Kidney glomerular epithelial cell (primary cell): ENCODE measurements at regions not wholly inside any gene's neighbourhood (a gene's known extent, or its start where the extent isn't known, plus 50 kb on each side); places are given as distances from the start of the nearest gene placed in this dataset.
"Not testable (repeated sequence)": the region's sequence is repeated elsewhere in the genome, so short reads cannot be mapped to it uniquely, and the experiment has no call there.

Experiments
- DNase-seq: peaks from one replicate; lab custom pipeline; 2025; lab: John Stamatoyannopoulos, UW

DNA sequence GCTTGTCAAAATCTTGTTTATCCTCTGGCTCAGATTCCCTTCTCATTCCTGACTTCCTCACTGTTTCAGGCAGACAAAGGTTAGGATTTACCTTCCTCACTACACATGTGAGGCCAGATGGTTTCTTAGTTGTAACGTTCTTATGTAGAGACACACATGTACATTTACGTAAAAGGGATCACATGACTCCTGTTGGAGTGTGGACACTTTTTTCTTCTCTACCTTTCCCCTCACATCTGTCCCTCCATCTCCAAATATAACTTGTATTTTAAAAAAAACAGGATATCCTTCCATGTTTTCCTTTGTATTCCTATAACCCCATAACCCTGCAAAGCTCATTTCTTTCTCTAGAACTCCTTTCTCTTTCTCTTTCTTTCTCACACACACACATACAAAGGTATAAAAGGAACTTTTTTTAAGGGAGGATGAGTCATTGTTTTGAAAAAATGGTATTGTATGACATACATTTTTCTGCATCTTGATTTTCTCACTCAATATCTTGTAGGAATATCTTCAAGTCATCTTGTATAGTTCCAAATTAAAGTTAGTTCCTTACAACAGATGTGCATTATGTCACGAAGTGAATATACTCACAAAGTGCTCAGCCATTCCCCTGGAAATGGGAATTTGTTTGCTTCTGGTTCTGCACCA is 78.2 kb upstream of the SULF2 start:
- no peak for DNase-seq

DNA sequence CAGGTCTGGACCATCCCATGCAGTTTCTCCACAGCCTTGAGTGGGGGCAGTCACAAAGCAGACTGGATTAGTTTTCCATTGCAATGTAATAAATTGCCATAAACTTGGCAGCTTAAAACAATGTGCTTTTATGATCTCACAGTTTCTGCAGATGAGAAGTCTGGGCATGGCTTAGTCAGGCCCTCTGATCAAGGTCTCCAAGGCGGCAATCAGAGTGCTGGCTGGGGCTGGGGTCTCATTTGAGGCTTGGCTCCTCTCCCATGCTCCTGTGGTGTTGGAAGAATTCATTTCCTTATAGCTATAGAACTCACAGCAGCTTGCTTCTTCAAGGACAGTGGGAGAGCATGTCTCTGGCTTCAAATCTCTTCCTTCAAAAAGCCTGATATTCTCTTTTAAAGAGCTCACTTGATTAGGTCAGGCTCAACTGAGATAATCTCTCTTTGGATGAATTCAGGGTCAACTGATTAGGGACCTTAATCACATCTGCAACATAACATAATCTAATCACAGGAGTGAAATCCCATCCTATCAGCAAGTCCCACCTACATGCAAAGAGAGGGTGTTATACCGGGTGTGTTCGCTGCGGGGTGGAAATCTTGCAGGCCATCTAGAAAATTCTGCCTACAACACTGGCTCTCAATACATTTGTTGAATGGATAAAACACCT is 77.4 kb upstream of the SULF2 start:
- DNase-seq: no peak

DNA sequence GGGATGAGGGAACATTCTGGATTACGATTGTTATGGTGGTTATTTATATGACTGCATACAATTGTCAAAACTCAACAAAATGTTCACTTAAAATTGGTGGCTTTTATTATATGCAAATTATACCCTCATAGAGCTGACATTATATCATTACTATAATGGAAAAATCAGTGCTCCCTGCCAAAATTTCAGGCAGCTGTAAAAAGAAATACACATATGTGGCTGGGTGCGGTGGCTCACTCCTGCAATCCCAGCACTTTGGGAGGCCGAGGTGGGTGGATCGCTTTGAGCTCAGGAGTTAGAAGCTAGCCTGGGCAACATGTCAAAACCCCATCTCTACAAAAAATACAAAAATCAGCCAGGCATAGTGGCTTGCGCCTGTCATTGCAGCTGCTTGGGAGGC is 75.8 kb upstream of the SULF2 start:
- DNase-seq: no peak

DNA sequence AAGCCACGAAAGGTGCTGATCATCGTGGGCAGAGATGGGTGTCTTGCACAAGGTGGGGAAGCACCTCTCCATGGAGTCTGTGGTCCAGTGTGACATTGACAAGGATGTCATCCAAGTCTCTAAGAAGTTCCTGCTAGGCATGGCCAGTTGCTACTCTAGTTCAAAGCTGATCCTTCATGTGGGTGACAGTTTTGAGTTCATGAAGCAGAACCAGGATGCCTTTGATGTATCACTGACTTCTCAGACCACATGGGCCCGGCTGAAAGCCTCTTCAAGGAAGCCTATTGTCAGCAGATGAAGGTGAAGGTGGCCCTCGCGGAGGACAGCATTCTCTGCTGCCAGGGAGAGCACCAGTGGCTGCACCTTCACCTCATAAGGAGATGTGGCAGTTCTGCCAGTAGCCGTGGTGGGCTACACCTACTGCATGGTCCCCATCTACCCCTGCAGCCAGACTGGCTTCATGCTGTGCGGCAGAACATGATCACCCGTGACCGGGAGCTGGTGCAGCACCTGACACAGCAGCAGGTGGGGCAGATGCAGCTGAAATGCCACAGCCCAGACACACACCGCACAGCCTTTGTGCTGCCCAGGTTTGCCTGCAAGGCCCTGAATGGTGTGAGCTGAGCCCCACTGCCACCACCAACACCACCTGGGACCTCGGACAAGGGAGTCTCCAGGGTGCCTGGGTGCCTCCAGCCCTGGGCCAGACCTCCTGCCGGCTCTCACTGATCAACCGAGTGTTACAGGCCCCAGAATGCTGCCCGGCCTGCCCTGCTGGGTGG is 75.0 kb upstream of the SULF2 start:
- no peak for DNase-seq

DNA sequence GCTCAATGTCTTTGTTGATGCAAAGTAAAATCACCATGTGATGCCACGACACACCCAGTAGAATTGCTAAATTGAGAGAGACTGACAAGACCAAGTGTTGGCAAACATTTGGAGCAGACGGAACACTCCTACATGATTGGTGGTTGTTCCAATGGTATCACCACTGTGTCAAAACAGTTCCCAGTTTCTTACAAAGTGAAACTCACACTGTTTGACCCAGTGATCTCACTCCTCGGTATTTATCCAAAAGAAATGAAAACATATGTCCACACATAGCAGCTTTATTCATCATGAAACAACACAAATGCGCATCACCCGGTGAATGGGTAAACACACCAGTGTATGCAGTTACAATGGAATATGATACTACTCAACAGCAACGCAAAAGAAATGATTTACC is 74.0 kb upstream of the SULF2 start:
- DNase-seq: no peak

DNA sequence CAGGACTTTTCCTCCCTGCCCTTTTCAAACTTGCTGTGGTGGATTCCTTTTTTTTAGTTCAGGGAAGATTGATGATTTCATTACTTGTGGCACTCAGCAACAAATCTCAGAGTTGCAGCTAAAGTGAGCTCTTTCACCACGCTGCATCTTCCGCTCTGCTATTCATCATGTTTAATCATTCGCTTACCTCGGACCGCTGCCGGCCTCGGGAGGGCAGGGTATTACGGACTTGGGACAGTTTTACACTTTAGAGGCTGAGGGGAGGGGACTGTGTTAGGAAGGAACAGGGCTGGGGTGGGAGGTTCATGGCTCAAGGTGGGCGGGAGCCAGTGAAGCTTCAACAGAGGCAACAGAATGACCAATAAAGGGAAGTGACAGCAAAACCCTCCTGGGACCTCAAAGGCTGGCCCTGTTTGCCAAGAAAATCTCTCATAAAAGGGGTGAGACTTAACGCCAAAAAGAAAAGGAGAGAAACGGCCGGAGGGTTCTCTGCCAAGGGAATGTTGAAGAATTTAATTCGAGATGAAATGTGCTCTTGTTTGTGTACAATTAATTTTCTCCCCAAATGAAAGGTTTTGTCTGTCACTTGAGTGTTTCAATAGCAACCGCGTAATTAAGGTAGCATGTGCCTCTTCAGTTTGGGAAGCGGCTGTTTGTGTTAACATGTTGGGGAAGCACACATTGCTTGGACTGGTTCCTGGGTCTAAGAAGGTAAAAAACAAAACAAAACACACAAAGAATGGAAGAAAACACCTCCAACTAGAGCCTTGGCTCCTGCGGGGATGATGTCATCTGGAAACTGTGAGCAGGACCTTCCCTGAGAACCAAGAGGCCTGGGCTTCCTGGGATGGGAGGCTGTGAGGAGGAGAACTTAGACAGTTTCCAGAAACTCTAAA is 72.5 kb upstream of the SULF2 start:
- peak; percentile 74 for DNase-seq

DNA sequence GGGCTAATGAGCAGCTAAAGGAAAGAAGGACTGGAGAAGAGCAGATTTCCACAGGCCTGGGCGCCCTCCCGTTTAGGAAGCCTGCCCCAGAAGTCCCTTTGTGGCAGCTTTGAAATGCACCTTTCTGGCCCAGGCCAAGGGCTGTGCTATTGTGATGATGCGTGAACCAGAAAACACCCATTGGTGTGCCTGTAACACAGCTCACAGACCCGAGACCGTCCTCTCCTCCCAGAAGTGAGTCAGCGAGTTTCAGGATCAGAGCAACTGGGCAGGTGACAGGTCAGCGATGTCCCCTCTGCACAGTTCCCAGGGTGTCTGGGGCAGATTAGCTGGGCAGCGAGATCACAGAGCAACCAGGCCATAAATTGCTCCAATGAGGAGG is 71.9 kb upstream of the SULF2 start:
- no peak for DNase-seq

DNA sequence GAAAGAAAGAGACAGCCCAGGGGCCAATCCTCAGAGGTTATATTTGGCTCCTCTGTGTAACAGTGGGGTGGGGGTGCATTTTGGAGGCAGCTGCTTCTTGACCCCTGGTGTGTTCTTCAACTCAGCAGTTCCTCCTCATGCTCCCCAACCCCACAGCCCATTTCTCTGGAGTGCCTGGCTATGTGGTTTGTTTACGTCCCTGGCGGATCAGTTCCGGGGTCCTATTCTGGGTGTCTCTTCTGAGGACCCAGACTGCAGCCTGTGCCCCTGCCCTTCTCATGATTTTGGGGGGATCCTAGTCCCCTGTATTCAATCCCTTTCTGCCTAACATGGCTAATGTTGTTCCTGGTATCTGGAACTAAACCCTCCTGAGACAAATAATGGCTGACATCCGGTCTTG is 70.5 kb upstream of the SULF2 start:
- DNase-seq: no peak

DNA sequence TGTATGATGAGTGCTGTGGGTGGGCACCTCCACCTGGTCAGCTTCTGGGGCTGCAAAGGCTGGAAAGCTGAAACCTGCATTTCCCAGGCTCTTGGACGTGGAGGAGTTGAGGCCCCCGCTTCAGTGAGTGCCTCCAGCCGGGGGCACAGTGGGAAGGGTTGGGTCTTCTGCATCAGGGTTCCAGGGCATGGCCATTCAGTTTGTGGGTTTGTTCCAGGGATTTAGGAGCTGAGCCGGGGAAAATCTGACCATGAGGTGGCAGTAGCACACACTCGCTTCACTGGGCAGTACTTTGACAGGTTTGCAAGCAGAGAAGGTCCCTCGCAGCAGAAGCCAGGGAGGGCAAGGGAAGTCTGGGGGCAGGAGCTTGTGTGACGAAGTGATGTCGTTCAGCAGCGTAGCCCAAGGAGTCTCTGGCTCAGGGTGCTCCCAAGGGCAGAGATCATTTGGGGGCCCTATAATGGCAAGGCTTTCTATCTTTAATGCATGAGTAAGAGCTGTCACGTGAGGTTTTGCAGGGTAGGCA is 69.5 kb upstream of the SULF2 start:
- peak; percentile 9 for DNase-seq

DNA sequence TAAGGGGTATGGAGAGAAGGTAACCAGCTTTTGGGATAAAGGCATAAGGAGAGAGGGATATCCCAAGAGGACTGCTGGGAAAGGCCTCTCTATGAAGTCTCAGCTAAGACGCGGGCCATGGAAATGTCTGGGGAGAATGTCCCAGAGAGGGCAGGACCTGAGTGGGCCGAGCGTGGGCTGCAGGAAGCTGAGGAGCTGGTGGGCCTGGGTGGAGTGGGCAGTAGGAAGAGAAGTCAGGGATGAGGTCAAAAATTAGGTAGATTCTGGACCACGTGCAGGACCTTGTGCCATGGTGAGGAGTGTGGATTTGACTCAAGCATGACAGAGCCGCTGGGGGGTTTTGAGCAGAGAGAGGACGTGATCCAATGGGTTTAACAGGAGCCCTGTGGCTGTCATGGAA is 66.5 kb upstream of the SULF2 start:
- no peak for DNase-seq

DNA sequence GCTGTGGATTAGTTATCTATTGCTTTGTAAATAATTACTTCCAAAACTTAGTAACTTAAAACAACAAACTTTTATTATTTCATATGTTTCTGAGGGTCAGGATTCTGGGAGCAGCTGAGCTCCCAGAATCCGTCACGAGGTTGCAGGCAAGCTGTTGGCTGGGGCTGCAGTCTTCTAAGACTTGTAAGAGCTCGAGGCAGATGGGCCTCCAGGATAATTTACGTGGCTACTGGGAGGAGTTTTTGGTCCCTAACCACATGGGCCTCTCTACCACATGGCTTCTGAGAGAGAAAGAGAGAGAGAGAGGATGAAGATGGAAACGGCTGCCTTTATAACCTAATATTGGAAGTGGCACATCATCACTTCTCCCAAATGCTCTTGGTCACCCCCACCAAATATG is 64.9 kb upstream of the SULF2 start:
- no peak for DNase-seq

DNA sequence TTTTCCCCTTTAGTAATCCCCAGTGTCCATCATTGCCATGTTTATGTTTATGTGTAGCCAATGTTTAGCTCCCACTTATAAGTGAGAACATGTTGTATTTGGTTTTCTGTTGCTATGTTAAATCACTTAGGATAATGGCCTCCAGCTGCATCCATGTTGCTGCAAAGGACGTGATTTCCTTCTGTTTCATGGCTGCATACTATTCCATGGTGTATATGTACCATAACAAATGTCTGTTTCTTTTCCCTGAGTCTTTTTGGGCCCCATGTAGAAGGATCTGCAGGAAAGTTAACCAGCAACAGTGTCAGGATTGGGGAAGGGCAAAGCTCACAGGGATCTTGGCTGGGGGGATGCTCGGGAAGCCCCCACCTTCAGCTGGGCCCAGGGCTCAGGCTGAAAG is 64.3 kb upstream of the SULF2 start:
- no peak for DNase-seq

DNA sequence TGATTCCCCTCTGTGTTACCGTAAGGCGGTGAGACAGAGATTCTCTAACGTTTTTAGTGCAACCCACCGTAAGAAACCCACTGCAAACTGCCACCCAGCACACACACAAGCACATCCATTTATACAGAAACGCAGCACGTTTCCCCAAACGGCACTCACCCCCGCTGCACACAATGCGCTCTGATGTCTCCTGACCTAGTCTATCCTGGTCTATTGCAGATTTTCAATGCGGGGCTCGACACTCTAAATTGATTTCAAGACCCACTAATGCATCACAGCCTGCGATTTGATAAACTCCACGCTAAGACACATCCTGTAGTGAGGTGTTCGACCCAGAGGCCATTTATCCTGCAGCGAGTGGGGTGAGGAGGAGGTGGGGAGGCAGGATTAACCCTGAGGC is 63.7 kb upstream of the SULF2 start:
- DNase-seq: no peak

DNA sequence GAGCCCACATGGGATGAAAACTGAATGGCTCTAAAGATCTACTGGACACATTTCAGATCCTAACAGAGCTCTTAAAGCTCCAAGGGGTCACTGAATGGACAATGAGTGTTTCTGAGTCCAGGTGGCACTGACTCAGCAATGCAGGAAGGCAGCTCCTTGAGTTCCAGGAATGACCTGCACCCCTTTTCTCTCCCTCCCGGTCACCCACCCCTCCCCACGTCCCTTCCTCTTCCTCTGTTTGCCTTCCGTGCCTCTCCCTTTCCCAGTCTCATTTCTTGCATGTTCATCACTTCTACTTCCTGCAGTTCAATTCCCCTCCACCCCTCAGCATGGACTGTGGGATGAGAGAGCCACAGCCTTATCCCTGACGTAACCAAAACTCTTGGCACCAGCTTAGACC is 63.3 kb upstream of the SULF2 start:
- DNase-seq: not testable (repeated sequence)

DNA sequence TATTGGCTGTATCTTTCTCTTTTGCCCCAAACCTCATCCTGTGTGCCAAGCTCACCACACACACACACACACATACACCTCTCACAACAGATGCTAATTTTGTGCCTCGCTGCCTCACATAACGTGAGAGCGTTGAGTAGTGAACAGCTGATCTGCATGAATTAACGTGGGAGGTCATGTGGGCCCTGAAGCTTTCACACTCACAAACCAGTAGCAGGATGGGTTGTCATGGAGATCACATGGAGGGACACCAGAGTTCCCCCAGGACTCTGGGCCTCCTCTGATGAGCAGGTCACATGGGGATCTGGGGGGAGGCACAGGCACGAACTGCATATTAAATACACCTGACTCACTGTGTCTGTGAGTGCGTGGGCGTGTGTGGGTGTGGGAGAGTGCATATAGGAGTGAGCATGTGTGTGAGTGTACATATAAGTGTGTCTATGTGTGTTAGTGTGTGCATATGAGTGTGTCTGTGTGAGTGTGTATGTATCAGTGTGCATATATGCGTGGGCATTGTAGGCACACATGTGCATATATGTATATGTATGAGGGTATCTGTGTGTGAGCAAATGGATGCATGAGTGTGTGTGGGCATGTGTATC is 62.7 kb upstream of the SULF2 start:
- DNase-seq: no peak

DNA sequence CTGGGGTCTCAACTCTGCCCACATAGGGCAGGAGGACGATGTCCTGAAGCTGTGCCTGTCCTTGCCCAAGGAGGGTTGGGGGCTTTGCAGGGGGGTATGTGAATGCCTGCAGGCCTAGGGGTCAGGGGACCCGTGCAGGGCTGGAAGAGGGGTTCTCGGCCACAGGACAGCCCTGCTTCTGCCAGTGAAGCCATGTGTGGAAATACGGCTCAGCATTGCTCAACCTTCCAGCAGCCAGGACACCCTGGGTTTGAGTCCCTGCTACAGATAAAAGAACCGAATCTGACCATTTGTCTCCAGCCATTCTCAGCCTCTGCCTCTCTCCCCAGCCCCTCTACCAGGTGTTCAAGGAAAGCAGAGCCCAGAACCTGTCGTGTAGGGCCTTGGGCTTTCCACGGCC is 61.9 kb upstream of the SULF2 start:
- not testable (repeated sequence) for DNase-seq

DNA sequence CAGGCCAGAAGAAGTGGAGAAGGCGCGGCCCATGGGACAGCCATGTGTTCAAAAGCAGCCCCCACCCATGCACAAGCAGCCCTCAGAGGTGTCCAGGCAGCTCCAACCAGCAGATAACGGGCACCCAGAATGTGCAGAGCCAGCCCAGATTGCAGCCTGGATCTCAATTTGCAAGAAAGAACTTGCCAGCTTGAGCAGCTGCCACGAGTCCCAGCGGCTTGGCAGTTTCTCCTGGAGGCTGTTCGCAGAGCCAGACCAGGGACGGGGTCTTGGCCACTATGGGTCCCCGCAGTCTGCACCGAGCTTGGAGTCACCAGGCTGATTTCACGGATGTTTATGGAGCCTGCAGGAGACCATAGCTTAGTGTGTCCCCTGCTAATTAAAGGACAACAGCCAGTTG is 61.4 kb upstream of the SULF2 start:
- not testable (repeated sequence) for DNase-seq

DNA sequence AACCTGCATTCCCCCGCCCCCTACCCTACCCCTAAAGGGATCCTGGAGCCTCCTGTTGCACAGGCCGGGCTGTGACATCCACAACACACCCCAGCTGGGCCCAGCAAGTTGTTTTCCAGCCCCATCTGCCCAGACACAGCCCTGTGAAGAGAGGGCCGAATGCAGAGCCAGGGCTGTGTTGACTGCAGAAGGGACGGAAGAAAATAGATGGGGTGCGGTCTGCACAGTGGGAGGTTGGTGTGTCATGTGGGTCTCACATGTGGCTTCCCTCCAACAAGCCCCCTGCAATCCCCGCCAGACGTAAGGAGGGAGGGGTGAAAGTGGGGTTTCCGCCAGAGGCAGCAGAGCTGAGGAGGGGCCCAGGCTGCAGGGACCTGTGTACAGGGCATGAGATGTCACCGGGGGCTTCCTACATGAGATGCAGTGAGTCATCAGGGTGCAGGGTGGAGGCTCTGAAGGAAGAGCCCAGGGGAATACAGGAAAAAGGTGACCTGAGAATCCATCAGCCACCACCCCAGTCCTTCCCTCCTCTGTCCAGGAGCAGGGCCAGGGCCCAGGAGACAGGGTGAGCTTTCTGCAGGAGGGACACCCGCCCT is 60.2 kb upstream of the SULF2 start:
- not testable (repeated sequence) for DNase-seq

DNA sequence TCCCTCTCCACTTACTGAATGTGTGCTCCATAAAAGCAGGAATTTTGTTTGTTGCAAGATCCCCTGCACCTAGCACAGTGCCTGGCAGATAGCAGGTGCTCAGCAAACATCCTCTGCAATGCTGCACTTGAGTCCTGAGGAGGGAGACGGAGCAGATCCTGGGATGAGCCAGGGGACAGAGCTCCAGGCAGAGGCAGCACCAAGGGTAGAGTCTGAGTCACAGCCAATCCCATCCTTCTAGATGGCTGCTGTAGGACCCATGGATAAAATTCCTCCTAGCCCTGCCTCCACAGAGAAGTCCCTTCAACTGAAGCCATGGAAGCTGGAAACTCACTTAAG is 59.3 kb upstream of the SULF2 start:
- not testable (repeated sequence) for DNase-seq

DNA sequence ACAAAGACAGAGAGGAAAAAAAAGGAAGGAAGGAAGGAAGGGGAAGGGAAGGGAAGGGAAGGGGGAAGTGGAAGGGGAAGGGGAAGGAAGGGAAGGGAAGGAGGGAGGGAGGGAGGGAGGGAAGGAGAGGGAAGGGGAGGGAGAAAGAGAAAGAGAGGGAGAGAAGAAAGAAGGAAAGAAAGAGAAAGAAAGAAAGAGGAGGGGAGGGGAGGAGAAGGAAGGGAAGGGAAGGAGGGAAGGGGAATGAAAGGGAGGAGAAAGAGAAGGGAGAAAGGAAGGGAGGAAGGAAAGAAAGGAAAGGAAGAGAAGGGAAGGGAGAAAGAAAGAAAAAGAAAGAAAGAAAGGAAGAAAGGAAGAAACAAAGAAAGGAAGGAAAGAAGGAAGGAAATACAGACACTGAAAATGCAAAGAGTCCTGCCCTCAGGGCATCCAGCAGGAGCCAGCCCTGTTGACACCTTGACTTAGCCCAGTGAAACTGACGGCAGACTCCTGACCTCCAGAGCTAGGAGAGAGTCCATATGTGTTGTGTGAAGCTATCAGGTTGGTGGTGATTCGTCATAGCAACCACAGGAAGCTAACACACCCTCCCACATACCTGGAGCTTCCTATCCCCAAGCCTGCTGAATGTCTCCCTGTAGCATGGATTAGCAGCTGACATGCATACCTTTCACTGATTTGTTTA is 58.7 kb upstream of the SULF2 start:
- DNase-seq: peak; percentile 3

DNA sequence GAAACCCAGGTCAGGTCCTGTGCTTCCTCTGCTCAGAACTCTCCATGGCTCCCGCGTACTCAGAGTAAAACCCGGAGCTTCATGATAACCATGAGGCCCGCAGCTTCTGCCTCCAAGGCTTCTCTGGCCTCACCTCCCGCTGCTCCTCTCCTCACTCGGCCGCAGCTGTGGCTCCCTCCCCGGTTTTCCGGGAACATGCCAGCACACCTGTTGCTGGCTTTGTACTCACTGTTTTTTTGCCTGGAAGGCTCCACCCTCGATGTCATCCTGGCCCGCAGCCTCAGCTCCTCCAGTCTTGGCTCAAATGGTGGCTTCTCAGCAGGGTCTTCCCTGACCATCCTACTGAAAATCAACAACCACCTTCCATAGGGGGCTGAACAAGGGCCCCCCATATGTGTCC is 57.7 kb upstream of the SULF2 start:
- DNase-seq: not testable (repeated sequence)
